HAP-1 (cell line): ENCODE measurements at regions not wholly inside any gene's neighbourhood (a gene's known extent, or its start where the extent isn't known, plus 50 kb on each side); places are given as distances from the start of the nearest gene placed in this dataset.

Source experiments
- DNase-seq, 2 experiments: peaks; one replicate each; pipeline ENCODE4 v3.0.0-alpha.2; 2016 to 2020; ENCODE audit warnings: low spot score in 2 of 2
- H3K27me3 ChIP-seq: fragments of 250-450 bp; sonication (Bioruptor Pico); 2 replicates; pipeline ENCODE4 v1.5.1; 2020; ENCODE audit warnings: low read depth, mild to moderate bottlenecking, moderate library complexity
- H3K36me3 ChIP-seq: fragments of 250-450 bp; sonication (Bioruptor Pico); replicated peaks from 2 replicates; pipeline ENCODE4 v1.5.1; 2020; ENCODE audit warnings: mild to moderate bottlenecking
- H3K4me1 ChIP-seq: fragments of 250-450 bp; sonication (Bioruptor Pico); 2 replicates; pipeline ENCODE4 v1.5.1; 2020; ENCODE audit warnings: mild to moderate bottlenecking
- H3K4me3 ChIP-seq: fragments of 250-450 bp; sonication (Bioruptor Pico); 2 replicates; pipeline ENCODE4 v1.5.1; 2020; ENCODE audit warnings: mild to moderate bottlenecking, moderate library complexity
- H3K9me3 ChIP-seq: fragments of 250-450 bp; sonication (Bioruptor Pico); 2 replicates; pipeline ENCODE4 v1.5.1; 2020; ENCODE audit warnings: mild to moderate bottlenecking, moderate library complexity
- in situ Hi-C: fragments of 300-500 bp; cut with MboI; formaldehyde crosslinking; loops from 3 replicates; pipeline ENCODE4 v1.14.3; 2020; ENCODE audit warnings: low sequenced_read_pairs, inconsistent platforms, mixed read lengths

DNA sequence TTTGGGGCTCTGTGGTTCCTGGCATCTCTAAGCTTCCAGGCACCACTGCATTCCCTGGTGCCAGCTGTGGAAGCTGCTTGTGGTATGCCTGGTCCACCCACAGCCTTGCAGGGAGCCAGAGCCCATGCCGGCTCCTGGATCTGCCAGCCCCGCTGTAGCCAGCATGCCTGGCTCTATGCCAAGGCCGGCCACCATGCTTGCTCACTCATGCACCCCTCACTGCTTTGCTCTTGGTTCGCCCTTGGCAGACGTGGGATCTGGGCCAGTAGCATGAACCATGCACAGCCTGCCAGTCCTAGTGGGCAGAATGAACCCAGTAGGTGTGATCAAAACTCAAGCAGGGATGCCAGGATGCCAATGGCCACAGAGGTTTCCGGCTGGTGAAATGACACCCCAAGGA, 634.2 kb upstream of the TMEFF2 start:
- in situ Hi-C loops = no loop called here

DNA sequence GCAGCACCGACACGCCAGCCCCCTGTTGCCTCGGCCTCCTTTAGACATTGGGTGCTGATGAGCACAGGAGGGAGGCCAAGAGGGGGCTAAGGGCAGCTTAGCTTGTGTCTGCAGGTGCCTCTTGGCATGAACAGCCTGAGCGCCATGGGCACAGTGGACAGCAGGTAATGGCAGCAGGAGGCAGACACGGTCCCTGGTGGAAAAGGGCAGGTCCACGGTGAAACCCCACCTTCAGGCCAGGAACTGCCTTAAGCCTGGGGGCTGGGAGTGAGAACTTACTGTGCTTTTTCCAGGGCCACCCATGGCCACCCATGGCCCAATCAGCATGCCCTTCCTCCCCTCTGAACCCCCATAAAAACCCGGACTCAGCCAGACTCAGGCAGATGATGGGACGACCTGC, 633.4 kb upstream of the TMEFF2 start:
- Histone ChIP-seq H3K4me3 (no peak overlapping the region), H3K9me3 (no peaks in the 10 kb centered on the region), H3K4me1 (no peaks in the 10 kb centered on the region), H3K36me3 (no peaks in the 10 kb centered on the region), H3K27me3 (no peaks in the 10 kb centered on the region)
- in situ Hi-C loops = no loop called here
- no peak for DNase-seq

More for the DNA sequence above, 634.2 kb upstream of the TMEFF2 start:
- Histone ChIP-seq H3K36me3 (no peaks in the 10 kb centered on the region), H3K27me3 (no peaks in the 10 kb centered on the region), H3K9me3 (no peaks in the 10 kb centered on the region), H3K4me3 (no peak overlapping the region), H3K4me1 (no peaks in the 10 kb centered on the region)
- no peak for DNase-seq

DNA sequence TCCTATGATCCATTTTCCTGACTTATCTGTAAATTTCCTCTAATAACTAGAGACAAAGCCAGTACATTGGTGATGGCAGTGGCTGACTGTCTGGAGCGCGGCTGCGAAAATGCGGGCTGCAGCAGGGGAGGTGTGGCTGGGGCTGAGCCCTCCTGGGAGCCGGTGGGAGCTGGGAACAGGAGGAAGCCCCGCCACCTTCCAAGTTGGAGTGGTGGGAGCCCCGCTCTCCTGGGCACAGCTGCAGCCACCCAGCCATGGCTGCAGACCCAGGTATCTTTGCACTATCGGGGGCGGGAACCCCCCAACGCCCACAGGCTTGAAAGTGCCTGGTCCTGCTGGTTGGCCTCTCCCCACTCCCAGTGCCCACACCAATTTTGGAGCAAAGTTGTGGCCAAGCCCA, 633.0 kb upstream of the TMEFF2 start:
- no peak for DNase-seq
- in situ Hi-C loops = no loop called here
- Histone ChIP-seq H3K4me3 (no peak overlapping the region), H3K9me3 (no peaks in the 10 kb centered on the region), H3K27me3 (no peaks in the 10 kb centered on the region), H3K4me1 (no peaks in the 10 kb centered on the region), H3K36me3 (no peaks in the 10 kb centered on the region)

DNA sequence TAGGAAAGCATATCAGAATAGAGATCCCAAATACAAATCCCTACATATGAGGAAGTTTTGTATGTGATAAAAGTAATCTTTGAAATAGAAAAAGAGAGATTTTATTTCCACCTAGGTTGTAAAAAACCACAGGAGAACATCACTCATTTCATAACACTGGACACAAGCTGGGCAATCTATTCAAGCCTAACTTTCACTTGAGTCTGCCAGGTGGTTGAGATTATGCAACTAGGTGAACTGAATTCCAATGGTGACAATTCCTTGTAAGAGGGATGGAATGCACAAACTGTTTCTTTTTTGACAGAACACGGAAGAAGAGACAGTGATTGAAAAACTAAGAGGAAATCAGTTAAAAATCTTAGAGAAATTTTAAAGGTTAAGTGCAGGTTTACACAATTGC, 619.6 kb upstream of the TMEFF2 start:
- Histone ChIP-seq H3K36me3 (no peaks in the 10 kb centered on the region), H3K27me3 (no peaks in the 10 kb centered on the region), H3K4me1 (no peaks in the 10 kb centered on the region), H3K4me3 (no peak overlapping the region), H3K9me3 (no peaks in the 10 kb centered on the region)
- in situ Hi-C loops = no loop called here
- DNase-seq = no peak

DNA sequence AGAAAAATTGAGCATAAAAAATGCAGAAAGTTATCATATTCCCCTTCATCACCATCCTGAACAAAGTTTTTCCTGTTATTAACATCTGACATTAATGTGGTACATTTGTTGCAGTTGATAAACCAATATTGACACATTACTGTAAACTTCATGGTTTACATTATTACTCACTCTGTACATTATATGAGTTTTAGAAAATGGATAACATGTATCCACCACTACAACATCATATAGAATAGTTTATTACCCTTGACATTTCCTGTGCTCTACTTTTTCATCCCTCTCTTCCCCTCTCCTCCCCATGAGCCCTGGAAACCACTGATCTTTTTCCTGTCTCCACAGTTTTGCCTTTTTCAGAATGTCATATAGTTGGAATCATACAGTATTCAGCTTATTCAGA, 618.6 kb upstream of the TMEFF2 start:
- no peak overlapping the region for H3K4me3 ChIP-seq
- no peaks in the 10 kb centered on the region for H3K4me1 ChIP-seq
- no peaks in the 10 kb centered on the region for H3K36me3 ChIP-seq
- no peak for DNase-seq
- H3K27me3 ChIP-seq = no peaks in the 10 kb centered on the region
- in situ Hi-C loops = no loop called here
- H3K9me3 ChIP-seq = no peaks in the 10 kb centered on the region

DNA sequence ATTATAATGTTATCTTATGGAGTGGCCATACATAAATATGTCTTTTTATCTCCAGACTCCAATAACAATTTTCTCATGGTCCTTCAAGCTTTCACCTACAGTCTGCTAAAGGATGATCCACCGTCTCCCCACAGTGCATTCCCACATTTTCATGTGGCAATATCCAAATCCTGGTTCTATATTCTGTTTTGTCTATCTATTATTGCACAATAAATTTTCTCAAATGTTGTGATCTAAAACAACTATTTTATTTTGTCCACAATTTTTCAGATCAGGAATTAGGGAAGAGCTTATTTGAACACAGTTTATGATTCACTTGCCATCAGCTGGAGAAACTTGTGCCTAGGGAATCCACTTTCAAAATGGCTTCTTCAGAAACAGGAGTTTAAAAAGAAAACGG, 614.4 kb upstream of the TMEFF2 start:
- Histone ChIP-seq H3K9me3 (no peaks in the 10 kb centered on the region), H3K36me3 (no peaks in the 10 kb centered on the region)
- DNase-seq = no peak

DNA sequence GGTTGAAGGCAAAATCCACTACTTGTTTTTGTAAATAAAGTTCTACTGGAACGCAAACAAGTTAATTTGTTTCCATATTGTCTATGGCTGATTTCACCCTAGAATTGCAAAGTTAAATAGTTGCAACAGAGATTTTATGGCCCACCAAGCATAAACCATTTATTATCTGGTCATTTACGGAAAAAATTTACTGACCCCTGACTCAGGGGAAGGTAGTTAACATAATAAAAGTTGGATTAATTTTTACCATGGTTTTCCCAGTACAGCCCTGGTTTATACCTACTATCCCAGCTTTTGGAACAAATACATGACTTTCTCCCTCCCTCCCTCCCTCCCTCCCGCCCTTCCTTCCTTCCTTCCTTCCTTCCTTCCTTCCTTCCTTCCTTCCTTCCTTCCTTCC, 588.9 kb upstream of the TMEFF2 start:
- Histone ChIP-seq H3K9me3 (no peaks in the 10 kb centered on the region), H3K4me1 (no peaks in the 10 kb centered on the region), H3K27me3 (no peaks in the 10 kb centered on the region), H3K36me3 (no peaks in the 10 kb centered on the region), H3K4me3 (no peak overlapping the region)
- no peak for DNase-seq
- in situ Hi-C loops = no loop called here

More for the DNA sequence above, 614.4 kb upstream of the TMEFF2 start:
- in situ Hi-C loops = no loop called here
- Histone ChIP-seq H3K4me3 (no peak overlapping the region), H3K27me3 (no peaks in the 10 kb centered on the region), H3K4me1 (no peaks in the 10 kb centered on the region)

DNA sequence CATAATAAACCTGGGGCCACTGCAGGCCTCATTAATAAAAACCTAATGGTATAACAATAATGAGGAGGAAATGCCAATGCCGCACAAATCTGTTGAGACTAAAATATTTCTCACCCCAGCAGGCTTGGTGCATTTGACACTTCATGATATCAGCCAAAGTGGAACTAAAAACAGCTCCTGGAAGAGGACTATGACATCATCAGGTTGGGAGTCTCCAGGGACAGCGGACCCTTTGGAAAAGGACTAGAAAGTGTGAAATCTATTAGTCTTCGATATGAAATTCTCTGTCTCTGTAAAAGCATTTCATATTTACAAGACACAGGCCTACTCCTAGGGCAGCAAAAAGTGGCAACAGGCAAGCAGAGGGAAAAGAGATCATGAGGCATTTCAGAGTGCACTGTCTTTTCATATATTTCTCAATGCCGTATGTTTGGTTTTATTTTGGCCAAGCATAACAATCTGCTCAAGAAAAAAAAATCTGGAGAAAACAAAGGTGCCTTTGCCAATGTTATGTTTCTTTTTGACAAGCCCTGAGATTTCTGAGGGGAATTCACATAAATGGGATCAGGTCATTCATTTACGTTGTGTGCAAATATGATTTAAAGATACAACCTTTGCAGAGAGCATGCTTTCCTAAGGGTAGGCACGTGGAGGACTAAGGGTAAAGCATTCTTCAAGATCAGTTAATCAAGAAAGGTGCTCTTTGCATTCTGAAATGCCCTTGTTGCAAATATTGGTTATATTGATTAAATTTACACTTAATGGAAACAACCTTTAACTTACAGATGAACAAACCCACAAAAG, 580.9 kb upstream of the TMEFF2 start:
- Histone ChIP-seq H3K4me3 (no peak overlapping the region), H3K36me3 (no peaks in the 10 kb centered on the region), H3K4me1 (no peaks in the 10 kb centered on the region), H3K27me3 (no peaks in the 10 kb centered on the region), H3K9me3 (no peaks in the 10 kb centered on the region)
- in situ Hi-C loops = no loop called here
- DNase-seq = no peak

DNA sequence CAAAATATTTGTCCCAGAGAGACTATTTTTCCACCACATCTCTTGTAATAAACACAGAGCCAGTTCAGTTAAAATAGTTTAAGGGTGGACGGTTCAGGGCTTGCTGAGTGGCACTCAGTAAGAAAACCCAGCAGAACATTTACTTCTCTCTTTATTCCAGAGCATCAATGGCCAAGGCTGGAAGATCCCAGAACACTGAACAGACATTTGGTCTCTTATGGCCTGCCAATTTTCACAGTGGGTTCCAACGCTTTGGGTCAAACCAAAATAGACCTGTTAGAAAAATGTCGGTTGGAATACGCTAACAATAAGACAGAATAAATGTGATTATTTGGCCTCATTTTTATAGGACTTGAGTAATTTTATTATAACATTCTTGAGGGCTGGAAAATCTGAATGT, 580.3 kb upstream of the TMEFF2 start:
- H3K9me3 ChIP-seq = no peaks in the 10 kb centered on the region
- in situ Hi-C loops = no loop called here
- no peak overlapping the region for H3K4me3 ChIP-seq
- no peaks in the 10 kb centered on the region for H3K27me3 ChIP-seq
- no peak for DNase-seq
- H3K36me3 ChIP-seq = no peaks in the 10 kb centered on the region
- H3K4me1 ChIP-seq = no peaks in the 10 kb centered on the region

DNA sequence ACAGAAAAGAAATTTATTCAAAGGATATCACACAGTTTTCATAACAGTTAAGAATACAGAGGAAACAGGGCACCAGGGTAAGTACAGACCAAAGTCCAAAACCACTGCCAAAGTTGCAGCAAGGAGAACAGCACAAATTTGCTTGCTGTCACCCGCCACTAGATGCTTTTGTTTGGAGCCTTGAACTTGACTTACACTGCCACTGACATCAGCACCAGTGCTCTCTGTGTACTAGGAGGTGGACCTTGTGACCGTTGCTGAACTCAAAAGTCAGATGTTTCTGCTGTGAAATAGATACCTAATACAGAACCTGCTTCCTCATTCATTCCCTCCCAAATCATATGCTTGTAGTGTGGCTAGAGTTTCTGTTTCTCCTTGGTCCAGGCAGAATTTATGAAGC, 578.3 kb upstream of the TMEFF2 start:
- Histone ChIP-seq H3K36me3 (no peaks in the 10 kb centered on the region), H3K27me3 (no peaks in the 10 kb centered on the region), H3K4me1 (no peaks in the 10 kb centered on the region), H3K9me3 (no peaks in the 10 kb centered on the region), H3K4me3 (no peak overlapping the region)
- DNase-seq = no peak
- in situ Hi-C loops = no loop called here

DNA sequence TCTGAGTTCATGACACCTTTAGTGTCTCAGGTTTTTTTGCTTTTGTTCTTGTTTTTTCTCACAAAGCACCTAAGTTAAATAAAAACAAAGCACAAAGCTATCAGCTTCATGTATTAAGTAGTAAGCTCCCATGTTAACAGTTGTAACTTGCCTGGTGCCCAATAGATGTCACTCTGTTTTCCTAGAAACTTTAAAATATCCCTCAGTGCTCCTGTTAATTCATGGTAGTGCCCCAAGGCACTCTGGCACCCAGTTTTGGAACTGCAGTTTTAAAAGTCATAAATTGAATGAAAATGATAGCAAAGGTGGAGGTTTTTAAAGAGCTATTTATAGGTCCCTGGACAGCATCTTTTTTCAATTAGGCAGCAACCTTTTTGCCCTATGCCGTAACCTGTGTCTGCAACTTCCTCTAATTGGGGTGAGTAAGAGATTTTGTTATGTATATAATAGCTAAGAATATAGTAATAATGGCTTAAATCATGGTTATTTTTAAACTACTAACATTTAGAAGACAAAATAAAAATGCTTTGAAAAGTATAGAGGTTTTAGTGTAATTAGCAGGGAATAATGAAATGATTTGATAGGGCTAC, 555.0 kb upstream of the TMEFF2 start:
- H3K36me3 ChIP-seq = no peaks in the 10 kb centered on the region
- no peak overlapping the region for H3K4me3 ChIP-seq
- no peaks in the 10 kb centered on the region for H3K27me3 ChIP-seq
- H3K4me1 ChIP-seq = peaks cover 4% of the 10 kb centered on the region
- in situ Hi-C loops = no loop called here
- no peaks in the 10 kb centered on the region for H3K9me3 ChIP-seq
- peak; percentile 11 to 40 for DNase-seq

DNA sequence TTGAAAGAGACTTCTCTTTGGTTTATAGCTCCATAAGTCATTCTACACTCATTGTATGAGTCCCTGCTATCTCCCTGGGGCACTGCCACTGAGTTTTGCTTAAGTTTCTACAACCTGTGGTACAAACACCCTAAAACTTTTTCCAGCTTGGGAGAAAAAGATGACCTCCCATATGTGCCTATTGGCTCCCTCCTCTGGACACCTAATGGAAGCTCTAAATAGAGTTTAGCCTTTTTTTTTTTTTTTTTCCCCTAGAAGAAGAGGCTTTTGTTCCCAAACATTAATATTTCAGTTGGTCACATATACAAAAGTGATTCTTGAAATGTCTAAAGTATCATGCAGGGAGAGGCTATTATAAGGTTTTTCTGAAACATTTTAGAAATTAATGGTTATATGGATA, 547.2 kb upstream of the TMEFF2 start:
- Histone ChIP-seq H3K36me3 (no peaks in the 10 kb centered on the region), H3K27me3 (no peaks in the 10 kb centered on the region), H3K9me3 (no peaks in the 10 kb centered on the region), H3K4me1 (no peaks in the 10 kb centered on the region), H3K4me3 (no peak overlapping the region)
- DNase-seq = peak in 1 of 2 experiments; percentile 24
- in situ Hi-C loops = no loop called here

DNA sequence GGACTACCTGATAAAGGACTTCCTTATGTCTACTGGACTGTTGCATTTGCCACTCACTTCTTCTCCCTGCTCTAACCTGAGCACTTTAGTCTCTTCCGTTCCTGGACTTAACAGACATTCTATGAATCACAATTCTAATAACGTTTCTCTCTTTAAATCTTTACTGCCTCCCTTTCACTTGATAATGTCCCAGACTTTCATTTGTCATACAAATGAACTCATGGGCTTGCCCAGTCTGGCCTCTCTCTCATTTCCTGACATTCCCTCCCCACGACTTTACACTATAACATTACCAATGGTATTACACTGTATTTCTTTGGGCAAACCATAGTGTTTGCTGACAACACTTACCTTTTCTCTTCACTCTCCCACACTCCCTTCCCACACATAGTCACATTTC, 540.7 kb upstream of the TMEFF2 start:
- Histone ChIP-seq H3K36me3 (no peaks in the 10 kb centered on the region), H3K4me1 (peaks cover 8% of the 10 kb centered on the region; the same call in 1 of the 2 replicates), H3K27me3 (no peaks in the 10 kb centered on the region), H3K9me3 (no peaks in the 10 kb centered on the region), H3K4me3 (no peak overlapping the region)
- in situ Hi-C loops = no loop called here
- peak in 1 of 2 experiments; percentile 25 for DNase-seq

DNA sequence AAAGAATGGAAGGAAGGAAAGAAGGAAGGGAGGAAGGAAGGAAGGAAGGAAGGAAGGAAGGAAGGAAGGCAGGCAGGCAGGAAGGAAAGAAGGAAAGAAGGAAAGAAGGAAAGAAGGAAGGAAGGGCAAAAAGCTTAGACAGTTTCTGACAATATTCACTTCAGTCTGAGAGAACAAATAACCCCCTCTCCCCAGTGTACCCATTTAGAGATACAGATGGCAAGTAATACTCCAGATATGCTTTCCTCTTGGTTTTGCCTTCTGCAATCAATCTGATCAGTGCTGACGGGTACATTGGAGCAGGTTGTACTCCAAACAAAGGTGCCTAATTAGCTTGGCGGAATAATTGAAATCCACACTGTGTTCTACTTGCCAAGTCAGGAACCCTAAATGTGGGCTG, 534.6 kb upstream of the TMEFF2 start:
- H3K9me3 ChIP-seq = no peaks in the 10 kb centered on the region
- H3K4me3 ChIP-seq = no peak overlapping the region
- H3K27me3 ChIP-seq = no peaks in the 10 kb centered on the region
- DNase-seq = no peak
- no peaks in the 10 kb centered on the region for H3K4me1 ChIP-seq
- in situ Hi-C loops = no loop called here
- H3K36me3 ChIP-seq = no peaks in the 10 kb centered on the region
